Thyroid gland (tissue), 4 donors: ENCODE measurements at regions not wholly inside any gene's neighbourhood (a gene's known extent, or its start where the extent isn't known, plus 50 kb on each side); places are given as distances from the start of the nearest gene placed in this dataset.

Experiments
- CTCF ChIP-seq, 6 experiments: fragments of 200-600 bp in 3 of 6; fragments of 450-650 bp in 3 of 6; sonication (generic) in 3 of 6; IDR thresholded peaks; one replicate each; pipeline ENCODE4 v1.5.1; 2016 to 2019; ENCODE audit warnings: antibody characterized with exemption in 6 of 6, mild to moderate bottlenecking in 2 of 6, inconsistent platforms in 1 of 6, moderate library complexity in 1 of 6
- POLR2A ChIP-seq, 2 donors: fragments of 450-650 bp; IDR thresholded peaks; one replicate each; pipeline ENCODE4 v1.6.1; 2017; ENCODE audit warnings: antibody characterized with exemption in 2 of 2, mild to moderate bottlenecking in 2 of 2, moderate library complexity in 1 of 2

- TF ChIP-seq CTCF (IDR thresholded peaks at IDR 0.05) (peak; percentile 45 to 76 (median 58)), POLR2A (IDR thresholded peaks at IDR 0.05) (no peak)
These were observed 168.8 kb downstream of the TMEM26 start for GRCh38 chr10:61284222-61284890.
